ENCODE measurements at regions not wholly inside any gene's neighbourhood (a gene's known extent, or its start where the extent isn't known, plus 50 kb on each side); places are given as distances from the start of the nearest gene placed in this dataset.

GRCh38 chr5:68565427-68565826 lies 349.9 kb downstream of the PIK3R1 start:
- ATAC-seq (no peak), FAIRE-seq (no peak), DNase-seq (ENCODE audit: low spot score) (no peak)
- no peak for TF ChIP-seq ATF1 (CRISPR knock-in tag; IDR thresholded peaks at IDR 0.05)
- no peak for TF ChIP-seq WIZ (CRISPR knock-in tag; IDR thresholded peaks at IDR 0.05)
- TF ChIP-seq MEF2D (CRISPR knock-in tag; IDR thresholded peaks at IDR 0.05) = no peak
- no peak for TF ChIP-seq ZNF547 (CRISPR knock-in tag; IDR thresholded peaks at IDR 0.05)
- no peak for TF ChIP-seq GPN1 (CRISPR knock-in tag; IDR thresholded peaks at IDR 0.05; ENCODE audit: borderline replicate concordance)
- no peak for TF ChIP-seq E2F2 (CRISPR knock-in tag; IDR thresholded peaks at IDR 0.05; ENCODE audit: borderline replicate concordance)
- TF ChIP-seq ZKSCAN1 (IDR thresholded peaks at IDR 0.05; ENCODE audit: low read length) = no peak
- TF ChIP-seq CAMTA2 (CRISPR knock-in tag; IDR thresholded peaks at IDR 0.05; ENCODE audit: borderline replicate concordance) = no peak
- no peak for TF ChIP-seq ZNF333 (CRISPR knock-in tag; IDR thresholded peaks at IDR 0.05; ENCODE audit: borderline replicate concordance)
- TF ChIP-seq ZNF430 (CRISPR knock-in tag; IDR thresholded peaks at IDR 0.05) = no peak
- no peak for TF ChIP-seq SP5 (CRISPR knock-in tag; IDR thresholded peaks at IDR 0.05; ENCODE audit: borderline replicate concordance, low read depth)
- TF ChIP-seq NR1H2 (CRISPR knock-in tag; IDR thresholded peaks at IDR 0.05; ENCODE audit: borderline replicate concordance, low read depth) = no peak
- no peak for TF ChIP-seq ZNF580 (CRISPR knock-in tag; IDR thresholded peaks at IDR 0.05; ENCODE audit: borderline replicate concordance, low read depth)
- no peak for TF ChIP-seq NCOA1 (CRISPR knock-in tag; IDR thresholded peaks at IDR 0.05)
- TF ChIP-seq ATF4 (CRISPR knock-in tag; IDR thresholded peaks at IDR 0.05) = no peak
- no peak for TF ChIP-seq ZNF180 (CRISPR knock-in tag; IDR thresholded peaks at IDR 0.05; ENCODE audit: borderline replicate concordance, low read depth)
- no peak for TF ChIP-seq ZNF768 (CRISPR knock-in tag; IDR thresholded peaks at IDR 0.05)
- no peak for TF ChIP-seq ZBTB10 (CRISPR knock-in tag; IDR thresholded peaks at IDR 0.05; ENCODE audit: borderline replicate concordance)
- TF ChIP-seq PCBP2 (optimal IDR thresholded peaks at IDR 0.05; ENCODE audit: low read depth, low read length, poor library complexity, severe bottlenecking) = no peak
- TF ChIP-seq FOXK2 (IDR thresholded peaks at IDR 0.05) = no peak
- no peak overlapping the region for H3K9ac ChIP-seq (ENCODE audit: insufficient read depth, low read depth, low read length)
- BruUV-seq (replicated peaks) = no TSS peak
- ChIA-PET CTCF (ENCODE audit: low intra/inter-chr PET ratio, low total read pairs) (no interaction called here), POLR2A (no interaction called here)
- no peak overlapping the region for H3K4me3 ChIP-seq (replicated peaks in 1 of 3; ENCODE audit: insufficient read depth in 1 of 3, low read depth in 2 of 3, low read length in 3 of 3)
- no peaks in the 10 kb centered on the region for H3K36me3 ChIP-seq (replicated peaks in 1 of 2; ENCODE audit: control insufficient read depth in 1 of 2, insufficient read depth in 2 of 2, low read length in 2 of 2)
- H3K4me2 ChIP-seq (ENCODE audit: low read depth, low read length) = no peak overlapping the region
- H3K79me2 ChIP-seq (ENCODE audit: insufficient read depth, low read length) = no peaks in the 10 kb centered on the region
- no peaks in the 10 kb centered on the region for H3K4me1 ChIP-seq (ENCODE audit: insufficient read depth, low read length)
- H2AFZ ChIP-seq (ENCODE audit: low read length) = no peak overlapping the region
- no peaks in the 10 kb centered on the region for H4K20me1 ChIP-seq (ENCODE audit: insufficient read depth, low read length)
- intact Hi-C loops (cut with micrococcal nuclease; ENCODE audit: unreplicated experiment) (no loop called here), in situ Hi-C loops (cut with HindIII; ENCODE audit: extremely low pct_ligation_motif_present, low pct_unique_long_range_greater_than_20kb) (no loop called here)
- WGBS (ENCODE audit: low lambda C conversion rate) = 58% methylated on average over 3 of the region's 5 CpGs
- H3K27me3 ChIP-seq (ENCODE audit: control insufficient read depth in 1 of 2, insufficient read depth in 2 of 2, low read length in 2 of 2) = no peaks in the 10 kb centered on the region
- no peaks in the 10 kb centered on the region for H3K9me3 ChIP-seq (ENCODE audit: low read length)
- H3K27ac ChIP-seq (ENCODE audit: extremely low read length, insufficient read depth, low read length) = no peak overlapping the region

All from HepG2 (cell line).